K562 (cell line): ENCODE measurements at regions not wholly inside any gene's neighbourhood (a gene's known extent, or its start where the extent isn't known, plus 50 kb on each side); places are given as distances from the start of the nearest gene placed in this dataset.

ENCODE experiments used
- ATAC-seq: fragments of 200-7000 bp; cut with Tn5 transposase; 3 replicates; pipeline ENCODE4 v1.9.1; 2020; ENCODE audit warnings: moderate library complexity
- BruUV-seq: library from RNA; stranded (reverse); fragments of 400-500 nt; replicated peaks from 2 replicates; lab custom pipeline; 2021; lab: Mats Ljungman, UMichigan
- CTCF ChIA-PET: fragments of 300-600 bp; formaldehyde crosslinking; extraction: SDS; loops from one replicate; lab custom pipeline; 2021; ENCODE audit warnings: low intra/inter-chr PET ratio; lab: Yijun Ruan, JAX
- POLR2A ChIA-PET: fragments of 300-600, 350-650 bp; sonication (Branson Sonifier 250); formaldehyde crosslinking; extraction: SDS; loops from one replicate; lab custom pipeline; 2021; ENCODE audit warnings: antibody characterized with exemption, inconsistent platforms; lab: Yijun Ruan, JAX
- DNase-seq, 4 experiments: peaks; one replicate each; pipeline versions ENCODE4 v3.0.0 to v3.0.0-alpha.2; 2011 to 2018; ENCODE audit warnings: low spot score in 3 of 4, mixed read lengths in 3 of 4; ENCODE audit errors: extremely low read depth in 1 of 4
- FAIRE-seq: peaks from 2 replicates; lab custom pipeline; 2011; peaks lifted over from hg19 to GRCh38; lab: Jason Lieb, UNC
- H2AFZ ChIP-seq: 2 replicates; pipeline ENCODE4 v1.6.0; 2011; ENCODE audit warnings: low read depth, low read length, control low read depth, inconsistent platforms
- H3K27ac ChIP-seq: fragments of 200-600 bp; 3 replicates; pipeline ENCODE4 v1.8.0; 2011; ENCODE audit warnings: low read depth, mild to moderate bottlenecking, control low read depth, inconsistent platforms, low read length, moderate library complexity, mixed read lengths; ENCODE audit errors: extremely low read depth
- H3K27me3 ChIP-seq, 2 experiments: fragments of 300-600 bp in 1 of 2; 2 replicates in 1 of 2; 3 replicates in 1 of 2; pipeline versions ENCODE4 v1.6.0 to v1.8.0; 2011; ENCODE audit warnings: inconsistent platforms in 2 of 2, low read length in 2 of 2, mild to moderate bottlenecking in 1 of 2, mixed read lengths in 1 of 2, moderate library complexity in 1 of 2; ENCODE audit not compliant: control insufficient read depth in 2 of 2, insufficient read depth in 2 of 2
- H3K36me3 ChIP-seq: fragments of 300-600 bp; 3 replicates; pipeline ENCODE4 v1.8.0; 2011; ENCODE audit warnings: mild to moderate bottlenecking, low read length, inconsistent platforms; ENCODE audit not compliant: control insufficient read depth, insufficient read depth
- H3K4me1 ChIP-seq, 2 experiments: fragments of 200-600 bp in 1 of 2; replicated peaks in 1 of 2; 2 replicates in 1 of 2; 3 replicates in 1 of 2; pipeline versions ENCODE4 v1.5.1 to v1.8.0; 2011; ENCODE audit warnings: inconsistent platforms in 2 of 2, low read length in 2 of 2, mild to moderate bottlenecking in 1 of 2, mixed read lengths in 1 of 2, moderate library complexity in 1 of 2; ENCODE audit not compliant: control insufficient read depth in 2 of 2, insufficient read depth in 2 of 2
- H3K4me2 ChIP-seq: 2 replicates; pipeline ENCODE4 v1.6.1; 2011; ENCODE audit warnings: low read length, control low read depth, inconsistent platforms, mixed read lengths; ENCODE audit not compliant: insufficient read depth
- H3K4me3 ChIP-seq: fragments of 200-600 bp; sonication (generic), shearing (Covaris generic); 2 replicates; pipeline ENCODE4 v1.5.1; 2016; ENCODE audit warnings: control low read depth, inconsistent platforms
- H3K79me2 ChIP-seq: fragments of 200-600 bp; 3 replicates; pipeline ENCODE4 v1.8.0; 2011; ENCODE audit warnings: low read length, inconsistent platforms; ENCODE audit not compliant: control insufficient read depth, insufficient read depth
- H3K9ac ChIP-seq, 2 experiments: 2 replicates each; pipeline versions ENCODE4 v1.6.0 to v1.6.1; 2011; ENCODE audit warnings: low read depth in 2 of 2, low read length in 2 of 2, control low read depth in 1 of 2, inconsistent platforms in 1 of 2, mild to moderate bottlenecking in 1 of 2, mixed read lengths in 1 of 2; ENCODE audit not compliant: insufficient read depth in 1 of 2
- H3K9me1 ChIP-seq: one replicate; pipeline ENCODE4 v1.6.0; 2011; ENCODE audit warnings: inconsistent platforms, mild to moderate bottlenecking, low read length, moderate library complexity; ENCODE audit not compliant: control insufficient read depth, insufficient read depth
- H3K9me3 ChIP-seq: replicated peaks from 2 replicates; pipeline ENCODE4 v1.5.1; 2011; ENCODE audit warnings: low read depth, low read length, inconsistent platforms; ENCODE audit not compliant: control insufficient read depth, insufficient read depth
- H4K20me1 ChIP-seq: replicated peaks from 2 replicates; pipeline ENCODE4 v1.6.1; 2011; ENCODE audit warnings: low read length, inconsistent platforms, mixed read lengths; ENCODE audit not compliant: control insufficient read depth, insufficient read depth
- ATF1 ChIP-seq, 2 experiments: fragments of 450-650 bp in 1 of 2; IDR thresholded peaks; 2 replicates each; pipeline ENCODE4 v1.6.1; 2016; ENCODE audit warnings: missing compliant biosample characterization in 1 of 2, missing genetic modification characterization in 1 of 2
- CEBPG ChIP-seq, 3 experiments: fragments of 200-800 bp in 1 of 3; sonication (Bioruptor generic) in 1 of 3; sonication (generic) in 1 of 3; formaldehyde crosslinking in 1 of 3; IDR thresholded peaks in 2 of 3; conservative IDR thresholded peaks in 1 of 3; 2 replicates each; pipeline versions ENCODE4 v1.6.1 to v1.8.0; 2016 to 2022; ENCODE audit warnings: missing compliant biosample characterization in 2 of 3, missing genetic modification characterization in 2 of 3, mild to moderate bottlenecking in 1 of 3, missing genetic modification reagents in 1 of 3
- EHMT2 ChIP-seq: fragments of 450-650 bp; IDR thresholded peaks from 2 replicates; pipeline ENCODE4 v1.6.1; 2018; ENCODE audit warnings: antibody characterized with exemption
- ELF4 ChIP-seq: fragments of 450-650 bp; formaldehyde crosslinking; IDR thresholded peaks from 2 replicates; pipeline ENCODE4 v1.4.0; 2022; ENCODE audit warnings: missing genetic modification characterization
- FOS ChIP-seq: IDR thresholded peaks from 3 replicates; pipeline ENCODE4 v1.6.1; 2011; ENCODE audit not compliant: insufficient read length; ENCODE audit errors: extremely low read depth
- MEF2D ChIP-seq: conservative IDR thresholded peaks from 2 replicates; pipeline ENCODE4 v1.6.1; 2016; ENCODE audit warnings: low read depth, missing genetic modification characterization, missing compliant biosample characterization
- MTA3 ChIP-seq: fragments of 450-650 bp; formaldehyde crosslinking; IDR thresholded peaks from 2 replicates; pipeline ENCODE4 v1.6.1; 2017; ENCODE audit warnings: mild to moderate bottlenecking, borderline replicate concordance
- MTF1 ChIP-seq: fragments of 250-450 bp; sonication (Bioruptor Pico); IDR thresholded peaks from 2 replicates; pipeline ENCODE4 v1.9.0; 2021; ENCODE audit warnings: moderate library complexity, mild to moderate bottlenecking, inconsistent platforms, borderline replicate concordance
- NFE2 ChIP-seq: IDR thresholded peaks from 2 replicates; pipeline ENCODE4 v1.6.1; 2014; ENCODE audit warnings: antibody characterized with exemption, low read depth
- NR2C1 ChIP-seq, 2 experiments: fragments of 450-650 bp; IDR thresholded peaks; 2 replicates each; pipeline ENCODE4 v1.6.1; 2017; ENCODE audit warnings: mild to moderate bottlenecking in 2 of 2, antibody characterized with exemption in 1 of 2, inconsistent platforms in 1 of 2, missing compliant biosample characterization in 1 of 2, missing genetic modification characterization in 1 of 2
- PKNOX1 ChIP-seq: fragments of 450-650 bp; IDR thresholded peaks from 2 replicates; pipeline ENCODE4 v1.6.1; 2016
- POLR3A ChIP-seq: IDR thresholded peaks from 2 replicates; pipeline ENCODE4 v1.6.1; 2011; ENCODE audit warnings: borderline replicate concordance, mild to moderate bottlenecking, moderate library complexity; ENCODE audit not compliant: insufficient read length, insufficient read depth; ENCODE audit errors: extremely low read depth
- RHOXF2B ChIP-seq: fragments of 250-450 bp; sonication (Bioruptor Pico); conservative IDR thresholded peaks from 2 replicates; pipeline ENCODE4 v1.5.1; 2021
- RNF2 ChIP-seq: sonication (generic); IDR thresholded peaks from 2 replicates; pipeline ENCODE4 v1.6.1; 2016
- SMARCC2 ChIP-seq: fragments of 450-650 bp; IDR thresholded peaks from 2 replicates; pipeline ENCODE4 v1.6.1; 2017; ENCODE audit warnings: antibody characterized with exemption, moderate library complexity, mild to moderate bottlenecking, low read depth
- SMARCE1 ChIP-seq: fragments of 450-650 bp; IDR thresholded peaks from 2 replicates; pipeline ENCODE4 v1.7.1; 2016; ENCODE audit warnings: mild to moderate bottlenecking
- WGBS: fragments of 100-300 bp; shearing (Covaris generic); methylation state at CpG from one replicate; pipeline ENCODE4 v1.1.6; 2016; ENCODE audit warnings: low coverage, mixed read lengths; ENCODE audit not compliant: insufficient coverage; ENCODE audit errors: missing lambda C conversion rate; 5-methylcytosine and 5-hydroxymethylcytosine counted together
- in situ Hi-C: fragments of 300-500 bp; cut with MboI; formaldehyde crosslinking; loops from 4 replicates; pipeline ENCODE4 v1.15.0; 2018; ENCODE audit warnings: inconsistent platforms, mixed read lengths
- intact Hi-C: fragments of 100-400 bp; cut with micrococcal nuclease; formaldehyde crosslinking; loops from 2 replicates; pipeline ENCODE4 v1.14.2; 2022
- TF ChIP-seq, protein P1 (sequence below): IDR thresholded peaks from 2 replicates; pipeline ENCODE4 v1.6.1; 2014; ENCODE audit warnings: antibody characterized with exemption

DNA sequence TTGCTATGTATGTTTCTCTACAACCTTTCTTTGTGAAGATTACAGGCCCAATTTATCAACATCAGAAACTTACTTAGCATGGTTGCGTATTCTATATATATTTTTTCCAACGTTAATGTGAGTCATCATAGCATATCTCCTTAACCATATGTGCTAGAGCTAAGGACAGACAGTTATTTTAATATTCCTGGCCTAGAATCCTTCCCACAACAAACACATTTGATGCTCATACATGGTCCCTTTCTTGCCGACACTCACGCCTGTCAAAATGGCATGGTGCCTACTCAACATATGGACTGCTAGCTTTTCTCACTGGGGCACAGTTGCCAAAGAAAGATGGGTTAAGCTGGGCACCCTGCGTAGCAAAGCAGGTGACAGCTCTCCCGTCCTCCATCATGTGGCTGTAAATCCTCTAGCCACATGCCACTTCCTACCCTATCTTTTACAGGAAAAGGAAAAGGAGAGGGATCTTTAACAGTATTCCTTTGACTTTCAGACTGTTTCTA lies 75.2 kb upstream of the GALNT5 start:
- BruUV-seq = no TSS peak
- H4K20me1 ChIP-seq = no peaks in the 10 kb centered on the region
- DNase-seq (peak; percentile 35 to 70 (median 54)), FAIRE-seq (peak; percentile 72), ATAC-seq (peak; percentile 70)
- ChIA-PET POLR2A (interaction anchor here (0.6 to 1.7 kb wide), 3 partner anchors 8 to 70 kb away, joined by 3 to 6 read pairs (median 3); no protein-coding TSS in a partner anchor), CTCF (no interaction called here)
- H3K9me3 ChIP-seq = no peaks in the 10 kb centered on the region
- no peaks in the 10 kb centered on the region for H3K79me2 ChIP-seq
- peak overlapping the region; percentile 72 for H3K27ac ChIP-seq
- H2AFZ ChIP-seq = peak overlapping the region; percentile 86
- no peak overlapping the region for H3K4me3 ChIP-seq
- no peaks in the 10 kb centered on the region for H3K27me3 ChIP-seq
- WGBS = 2% methylated on average over 6 of the region's 6 CpGs
- no peaks in the 10 kb centered on the region for H3K36me3 ChIP-seq
- H3K9ac ChIP-seq = peak overlapping the region; percentile 6 to 21; a peak in 3 of 4 replicates
- intact Hi-C loops (no loop called here), in situ Hi-C loops (no loop called here)
- peaks cover 3 to 20% of the 10 kb centered on the region in 2 experiments; a peak in 4 of 5 replicates for H3K4me1 ChIP-seq
- peak overlapping the region; percentile 53 for H3K4me2 ChIP-seq
- no peaks in the 10 kb centered on the region for H3K9me1 ChIP-seq
- TF ChIP-seq MEF2D (tag) (peak; percentile 78), NFE2 (peak; percentile 23; the same call in 1 of the 2 replicates), CEBPG (CRISPR knock-in tag; IDR thresholded peaks at IDR 0.05) (no peak), CEBPG (tag; conservative IDR thresholded peaks at IDR 0.05 in 1 of 2, IDR thresholded peaks at IDR 0.05 in 1 of 2) (no peak), EHMT2 (peak; percentile 76), RNF2 (peak; percentile 64; the same call in 1 of the 2 replicates), SMARCC2 (peak; percentile 83), ELF4 (0 out of 2 replicates have a peak, but pooled peaks have one; percentile 16), MTF1 (CRISPR knock-in tag) (no peak), SMARCE1 (peak; percentile 83), RHOXF2B (CRISPR knock-in tag) (no peak), FOS (peak; percentile 28), ATF1 (CRISPR knock-in tag; IDR thresholded peaks at IDR 0.05) (no peak), ATF1 (tag; IDR thresholded peaks at IDR 0.05) (0 out of 2 replicates have a peak, but pooled peaks have one; percentile 10), PKNOX1 (peak; percentile 67), NR2C1 (IDR thresholded peaks at IDR 0.05) (no peak), NR2C1 (tag; IDR thresholded peaks at IDR 0.05) (0 out of 2 replicates have a peak, but pooled peaks have one; percentile 28), MTA3 (peak; percentile 47; the same call in 1 of the 2 replicates), POLR3A (no peak)
- TF ChIP-seq, protein P1, sequence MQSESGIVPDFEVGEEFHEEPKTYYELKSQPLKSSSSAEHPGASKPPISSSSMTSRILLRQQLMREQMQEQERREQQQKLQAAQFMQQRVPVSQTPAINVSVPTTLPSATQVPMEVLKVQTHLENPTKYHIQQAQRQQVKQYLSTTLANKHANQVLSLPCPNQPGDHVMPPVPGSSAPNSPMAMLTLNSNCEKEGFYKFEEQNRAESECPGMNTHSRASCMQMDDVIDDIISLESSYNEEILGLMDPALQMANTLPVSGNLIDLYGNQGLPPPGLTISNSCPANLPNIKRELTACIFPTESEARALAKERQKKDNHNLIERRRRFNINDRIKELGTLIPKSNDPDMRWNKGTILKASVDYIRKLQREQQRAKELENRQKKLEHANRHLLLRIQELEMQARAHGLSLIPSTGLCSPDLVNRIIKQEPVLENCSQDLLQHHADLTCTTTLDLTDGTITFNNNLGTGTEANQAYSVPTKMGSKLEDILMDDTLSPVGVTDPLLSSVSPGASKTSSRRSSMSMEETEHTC = no peak
